HG02943 (cell line): ENCODE measurements at regions not wholly inside any gene's neighbourhood (a gene's known extent, or its start where the extent isn't known, plus 50 kb on each side); places are given as distances from the start of the nearest gene placed in this dataset.
"Not testable (repeated sequence)": the region's sequence is repeated elsewhere in the genome, so short reads cannot be mapped to it uniquely, and the experiment has no call there.

Experiments
- ATAC-seq: cut with Tn5 transposase; IDR thresholded peaks from one replicate; pipeline ENCODE4 v1.9.1; 2021; ENCODE audit warnings: mild to moderate bottlenecking, low read depth, moderate library complexity; ENCODE audit not compliant: unreplicated experiment

- no peak for ATAC-seq
These were observed 190.8 kb upstream of the HES1 start for GRCh38 chr3:193945143-193945542.

DNA sequence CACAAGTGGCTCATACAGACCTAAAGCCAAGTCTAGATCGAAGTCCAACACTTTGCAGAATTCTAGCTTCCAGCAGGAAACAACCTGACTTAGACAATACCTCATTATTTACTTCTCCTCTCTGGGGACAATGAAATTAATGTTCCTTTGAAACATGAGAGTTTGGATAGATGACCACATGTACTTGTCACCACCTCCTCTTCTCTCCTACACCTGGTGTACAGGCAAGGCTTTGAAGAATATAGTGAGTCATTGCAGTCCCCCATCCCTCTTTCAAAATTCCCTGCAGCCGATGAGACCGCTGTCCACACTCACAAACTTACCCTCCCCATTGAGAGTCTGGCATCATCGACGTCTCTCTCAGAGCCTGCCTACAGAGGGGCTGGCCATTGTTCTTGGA, 189.0 kb upstream of the HES1 start:
- ATAC-seq: no peak

DNA sequence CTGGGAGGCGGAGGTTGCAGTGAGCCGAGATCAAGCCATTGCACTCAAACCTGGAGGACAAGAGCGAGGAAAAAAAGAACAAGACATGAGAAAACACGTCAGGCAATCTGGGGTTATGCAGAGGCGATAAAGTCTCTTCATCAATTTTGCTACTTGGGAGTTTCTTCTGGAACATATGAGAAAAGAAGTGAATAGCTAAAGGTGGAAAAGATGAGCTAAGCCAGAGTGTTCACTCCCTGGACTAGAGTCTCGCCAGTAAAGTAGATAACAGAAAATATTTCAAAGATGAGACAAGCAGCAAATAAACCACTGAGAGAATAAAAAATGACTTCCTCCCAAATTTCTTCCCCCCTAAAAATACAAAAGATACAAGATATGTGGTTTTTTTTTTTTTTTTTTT, 188.4 kb upstream of the HES1 start:
- no peak for ATAC-seq

DNA sequence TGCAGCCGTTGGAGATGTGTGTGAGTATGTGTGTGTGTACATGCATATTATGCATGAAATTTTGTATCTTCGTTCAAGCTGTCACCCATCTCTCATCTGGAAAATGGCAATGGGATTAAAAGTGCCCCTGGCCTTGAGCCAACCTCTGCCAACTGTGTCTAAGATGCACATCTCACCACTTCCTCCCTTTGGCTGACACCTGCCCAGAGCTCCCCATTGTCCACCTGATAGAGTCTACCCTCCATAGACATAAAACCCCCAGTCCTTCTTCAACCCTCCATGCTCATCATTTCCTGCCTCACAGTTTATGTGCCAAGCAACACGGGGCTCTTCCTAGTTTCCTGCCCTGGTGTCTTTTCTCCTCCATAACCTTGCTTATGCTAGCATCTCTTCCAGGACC, 187.5 kb upstream of the HES1 start:
- ATAC-seq: no peak

DNA sequence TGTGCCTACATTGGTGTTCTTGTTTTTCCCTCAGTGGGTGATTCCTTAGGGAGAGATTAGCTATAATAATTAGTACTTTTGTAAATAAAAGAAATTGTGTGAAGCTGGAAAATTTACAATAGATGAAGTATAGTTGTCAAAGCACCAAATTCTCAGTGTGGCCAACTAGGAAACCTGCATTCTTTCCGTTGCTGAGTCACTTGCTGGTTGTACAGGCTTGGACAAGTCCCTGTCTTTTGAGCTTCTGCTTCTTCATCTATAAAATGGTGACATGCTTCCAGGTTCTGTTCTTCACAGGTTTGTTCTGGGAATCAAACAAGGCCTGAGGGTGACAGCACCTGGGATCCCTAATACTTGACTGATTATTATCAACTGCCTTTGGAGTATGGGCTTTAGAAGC, 184.1 kb upstream of the HES1 start:
- ATAC-seq: no peak

- no peak for ATAC-seq
These were observed 181.2 kb upstream of the HES1 start for GRCh38 chr3:193954752-193955151.

GRCh38 chr3:193955719-193956118, 180.2 kb upstream of the HES1 start:
- no peak for ATAC-seq

GRCh38 chr3:193959861-193960260, 176.1 kb upstream of the HES1 start:
- no peak for ATAC-seq

DNA sequence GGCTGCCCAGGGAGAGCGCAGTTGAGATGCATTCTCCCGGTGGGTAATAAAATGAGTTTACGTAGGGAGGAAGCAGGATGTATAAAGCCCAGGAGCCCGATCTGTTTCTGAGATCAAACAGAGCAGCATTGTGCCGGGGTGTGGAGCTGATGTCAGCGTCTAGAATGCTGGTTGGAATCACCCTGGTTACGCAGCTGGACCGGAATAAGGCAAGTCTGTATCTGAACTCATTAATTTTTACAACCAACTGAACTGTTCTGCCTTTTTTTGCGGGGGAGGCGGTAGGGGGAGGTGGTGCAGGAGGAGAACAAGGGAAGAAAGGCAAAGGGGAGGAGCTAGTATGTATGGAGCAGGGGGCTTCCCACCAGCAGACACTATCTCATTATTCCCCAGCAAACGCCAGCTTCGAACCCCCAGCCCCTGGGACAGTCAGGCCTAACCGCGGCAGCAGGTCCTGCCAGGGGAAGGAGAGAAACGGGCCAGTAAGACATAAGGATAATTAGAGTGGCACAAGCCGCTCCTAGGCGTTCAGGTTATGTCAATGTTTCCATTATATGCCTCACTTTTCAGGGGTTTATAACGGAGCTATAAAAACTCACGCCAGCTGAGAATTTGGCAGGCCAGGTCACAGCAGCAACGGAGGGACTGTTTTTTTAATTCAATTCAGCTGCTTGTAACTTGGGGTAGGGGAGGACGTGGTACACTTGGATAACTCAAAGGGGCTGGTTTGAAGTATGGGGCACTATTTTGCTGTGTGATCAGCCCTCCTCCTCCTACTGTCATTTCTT, 175.3 kb upstream of the HES1 start:
- ATAC-seq: no peak

DNA sequence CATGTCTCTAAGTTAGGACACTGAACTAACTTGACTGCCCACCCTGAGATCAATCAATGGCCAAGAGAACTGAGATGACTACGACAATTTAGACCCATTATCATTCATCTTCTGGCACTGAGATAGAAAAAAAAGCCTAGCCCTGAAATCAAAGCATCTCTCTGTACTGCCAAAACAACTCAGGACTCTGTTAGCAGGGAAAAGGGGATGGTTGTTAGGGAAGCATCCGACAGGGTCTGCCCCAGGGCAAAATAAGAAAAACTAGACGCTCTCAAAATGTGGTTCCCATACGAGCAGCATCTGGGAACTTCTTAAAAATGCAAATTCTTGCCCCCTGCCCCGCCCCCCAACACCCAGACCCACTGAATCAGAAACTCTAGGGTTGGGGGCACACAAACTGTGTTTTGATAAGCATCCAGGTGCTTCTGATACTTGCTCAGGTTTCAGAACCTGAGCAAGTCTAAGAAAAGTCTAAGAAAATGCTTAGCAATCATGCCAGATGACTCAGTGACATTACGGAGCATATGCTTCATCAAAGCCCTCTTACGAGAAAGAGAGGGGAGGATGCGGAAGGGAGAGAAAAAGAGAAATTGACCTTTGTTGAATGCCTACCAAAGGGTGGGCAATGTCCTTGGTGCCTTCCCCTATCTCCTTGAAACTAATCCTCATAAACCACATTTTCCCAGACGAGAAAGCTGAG, 172.8 kb upstream of the HES1 start:
- no peak for ATAC-seq

GRCh38 chr3:193963808-193964516, 172.0 kb upstream of the HES1 start:
- ATAC-seq: peak; percentile 74

DNA sequence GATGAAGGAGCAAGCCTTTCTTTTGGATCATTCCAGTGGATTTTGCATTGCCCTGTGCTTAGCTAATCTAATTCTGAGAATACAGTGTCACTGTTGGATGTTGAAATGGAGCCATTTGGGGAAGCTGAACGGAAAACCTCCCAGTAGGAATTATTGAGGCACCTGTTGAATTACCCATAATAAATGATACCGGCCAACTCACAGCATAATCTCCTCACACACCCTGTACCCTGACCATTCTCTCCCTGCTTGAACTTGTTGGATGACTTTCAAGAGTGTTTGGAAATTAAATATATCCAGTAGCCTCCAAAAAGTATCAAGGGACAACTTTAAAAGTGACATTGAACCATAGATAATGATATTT, 171.4 kb upstream of the HES1 start:
- ATAC-seq: no peak

DNA sequence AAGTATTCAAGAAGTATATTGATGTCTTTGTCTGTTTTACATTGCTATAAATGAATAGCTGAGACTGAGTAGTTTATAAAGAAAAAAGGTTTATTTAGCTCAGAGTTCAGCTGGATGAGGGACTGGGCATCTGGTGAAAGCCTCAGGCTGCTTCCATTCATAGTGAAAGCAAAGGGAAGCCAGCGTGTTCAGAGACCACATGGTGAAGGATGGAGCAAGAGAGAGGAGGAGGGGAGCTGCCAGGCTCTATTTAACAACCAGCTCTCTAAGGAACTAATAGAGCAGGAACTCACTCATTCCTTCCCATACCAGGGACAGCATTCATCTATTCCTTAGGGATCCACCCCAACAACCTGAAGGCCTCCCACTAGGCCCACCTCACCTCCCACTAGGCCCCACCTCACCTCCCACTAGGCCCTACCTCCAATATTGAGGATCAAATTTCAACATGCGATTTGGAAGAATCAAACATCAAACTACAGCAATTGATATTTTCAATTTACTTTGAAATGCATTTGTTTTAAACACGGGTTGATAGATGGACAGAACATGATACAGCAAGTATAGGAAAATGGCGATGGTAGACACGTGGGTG, 167.5 kb upstream of the HES1 start:
- no peak for ATAC-seq

GRCh38 chr3:193970131-193970772, 165.7 kb upstream of the HES1 start:
- not testable (repeated sequence) for ATAC-seq

DNA sequence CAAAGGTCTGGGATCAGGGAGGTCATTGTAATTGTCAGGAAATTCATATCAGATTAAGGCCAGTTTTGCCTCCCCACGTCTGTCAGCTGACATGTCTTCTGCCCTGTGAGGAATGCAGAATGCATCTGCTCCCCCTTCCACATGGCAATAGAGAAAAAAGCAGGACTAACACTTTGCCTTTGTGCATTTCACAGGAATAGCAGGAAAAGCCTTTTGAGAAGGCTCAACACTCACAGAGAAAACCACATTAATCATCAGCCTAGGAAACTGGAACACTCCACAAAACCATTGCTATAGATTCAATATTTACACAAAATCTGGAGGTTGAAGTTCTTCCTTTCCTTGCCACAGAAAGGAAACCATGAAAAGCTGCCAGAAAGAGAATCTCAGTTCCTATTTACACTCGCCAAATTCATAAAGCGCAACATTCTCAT, 165.2 kb upstream of the HES1 start:
- no peak for ATAC-seq

- no peak for ATAC-seq
These were observed 164.6 kb upstream of the HES1 start for GRCh38 chr3:193971261-193971751.

- no peak for ATAC-seq
These were observed 164.0 kb upstream of the HES1 start for GRCh38 chr3:193971966-193972365.

- ATAC-seq: no peak
These were observed 163.1 kb upstream of the HES1 start for GRCh38 chr3:193972832-193973231.

GRCh38 chr3:193974191-193974652, 161.7 kb upstream of the HES1 start:
- ATAC-seq: no peak
